ENCODE measurements at regions not wholly inside any gene's neighbourhood (a gene's known extent, or its start where the extent isn't known, plus 50 kb on each side); places are given as distances from the start of the nearest gene placed in this dataset.

GRCh38 chr13:37407156-37407555 lies 191.4 kb downstream of the POSTN start (continued):
- TF ChIP-seq, protein P1, sequence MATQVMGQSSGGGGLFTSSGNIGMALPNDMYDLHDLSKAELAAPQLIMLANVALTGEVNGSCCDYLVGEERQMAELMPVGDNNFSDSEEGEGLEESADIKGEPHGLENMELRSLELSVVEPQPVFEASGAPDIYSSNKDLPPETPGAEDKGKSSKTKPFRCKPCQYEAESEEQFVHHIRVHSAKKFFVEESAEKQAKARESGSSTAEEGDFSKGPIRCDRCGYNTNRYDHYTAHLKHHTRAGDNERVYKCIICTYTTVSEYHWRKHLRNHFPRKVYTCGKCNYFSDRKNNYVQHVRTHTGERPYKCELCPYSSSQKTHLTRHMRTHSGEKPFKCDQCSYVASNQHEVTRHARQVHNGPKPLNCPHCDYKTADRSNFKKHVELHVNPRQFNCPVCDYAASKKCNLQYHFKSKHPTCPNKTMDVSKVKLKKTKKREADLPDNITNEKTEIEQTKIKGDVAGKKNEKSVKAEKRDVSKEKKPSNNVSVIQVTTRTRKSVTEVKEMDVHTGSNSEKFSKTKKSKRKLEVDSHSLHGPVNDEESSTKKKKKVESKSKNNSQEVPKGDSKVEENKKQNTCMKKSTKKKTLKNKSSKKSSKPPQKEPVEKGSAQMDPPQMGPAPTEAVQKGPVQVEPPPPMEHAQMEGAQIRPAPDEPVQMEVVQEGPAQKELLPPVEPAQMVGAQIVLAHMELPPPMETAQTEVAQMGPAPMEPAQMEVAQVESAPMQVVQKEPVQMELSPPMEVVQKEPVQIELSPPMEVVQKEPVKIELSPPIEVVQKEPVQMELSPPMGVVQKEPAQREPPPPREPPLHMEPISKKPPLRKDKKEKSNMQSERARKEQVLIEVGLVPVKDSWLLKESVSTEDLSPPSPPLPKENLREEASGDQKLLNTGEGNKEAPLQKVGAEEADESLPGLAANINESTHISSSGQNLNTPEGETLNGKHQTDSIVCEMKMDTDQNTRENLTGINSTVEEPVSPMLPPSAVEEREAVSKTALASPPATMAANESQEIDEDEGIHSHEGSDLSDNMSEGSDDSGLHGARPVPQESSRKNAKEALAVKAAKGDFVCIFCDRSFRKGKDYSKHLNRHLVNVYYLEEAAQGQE (IDR thresholded peaks at IDR 0.05; ENCODE audit: unreplicated experiment), result no peak
- TF ChIP-seq JUNB (IDR thresholded peaks at IDR 0.05; ENCODE audit: unreplicated experiment) (no peak), NANOG (IDR thresholded peaks at IDR 0.05; ENCODE audit: borderline replicate concordance) (no peak), CTCF (conservative IDR thresholded peaks at IDR 0.05; ENCODE audit: low read depth in 2 of 2) (no peak), CREB1 (CRISPR knock-in tag; IDR thresholded peaks at IDR 0.05; ENCODE audit: low read depth) (no peak)
- TF ChIP-seq, protein P2, sequence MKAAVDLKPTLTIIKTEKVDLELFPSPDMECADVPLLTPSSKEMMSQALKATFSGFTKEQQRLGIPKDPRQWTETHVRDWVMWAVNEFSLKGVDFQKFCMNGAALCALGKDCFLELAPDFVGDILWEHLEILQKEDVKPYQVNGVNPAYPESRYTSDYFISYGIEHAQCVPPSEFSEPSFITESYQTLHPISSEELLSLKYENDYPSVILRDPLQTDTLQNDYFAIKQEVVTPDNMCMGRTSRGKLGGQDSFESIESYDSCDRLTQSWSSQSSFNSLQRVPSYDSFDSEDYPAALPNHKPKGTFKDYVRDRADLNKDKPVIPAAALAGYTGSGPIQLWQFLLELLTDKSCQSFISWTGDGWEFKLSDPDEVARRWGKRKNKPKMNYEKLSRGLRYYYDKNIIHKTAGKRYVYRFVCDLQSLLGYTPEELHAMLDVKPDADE (IDR thresholded peaks at IDR 0.05), result no peak

DNA sequence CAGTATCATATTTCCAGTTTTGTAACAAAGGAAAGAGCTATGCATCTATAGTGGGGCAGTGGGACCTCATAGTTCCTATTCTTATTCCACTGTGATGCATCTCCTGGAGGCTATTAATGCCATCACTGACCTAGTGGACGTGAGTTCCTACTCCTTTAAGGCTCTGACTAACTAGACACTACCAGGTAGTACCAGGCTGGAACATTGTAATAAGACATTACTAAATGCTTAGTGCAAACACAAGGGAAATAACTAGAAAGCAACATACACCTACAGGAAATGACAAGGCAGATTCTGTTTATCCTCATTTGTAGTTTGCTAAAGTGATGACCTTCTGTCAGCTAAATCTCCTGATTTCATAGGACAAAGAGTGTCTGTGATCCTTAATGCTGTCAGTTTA lies 192.5 kb downstream of the POSTN start:
- Histone ChIP-seq H4K20me1 (replicated peaks; ENCODE audit: insufficient read depth) (no peaks in the 10 kb centered on the region), H3K4me1 (ENCODE audit: insufficient read depth) (no peaks in the 10 kb centered on the region), H2AFZ (no peak overlapping the region), H3K79me2 (replicated peaks; ENCODE audit: insufficient read depth) (no peaks in the 10 kb centered on the region), H3K27ac (ENCODE audit: low read depth) (no peak overlapping the region), H3K9me2 (ENCODE audit: insufficient read depth) (peaks cover 3% of the 10 kb centered on the region), H3F3A (replicated peaks; ENCODE audit: low read depth) (no peaks in the 10 kb centered on the region), H3K36me3 (ENCODE audit: insufficient read depth) (no peaks in the 10 kb centered on the region), H3K4me3 (no peak overlapping the region), H3K4me2 (no peak overlapping the region), H3K27me3 (ENCODE audit: insufficient read depth) (no peaks in the 10 kb centered on the region)
- Mint-ChIP-seq H3K27ac (no peak overlapping the region), H3K4me1 (no peaks in the 10 kb centered on the region), H3K27me3 (ENCODE audit: insufficient read depth, low read depth, poor library complexity) (no peaks in the 10 kb centered on the region), H3K36me3 (ENCODE audit: low read depth) (no peaks in the 10 kb centered on the region), H3K4me3 (no peak overlapping the region), H3K9me3 (no peaks in the 10 kb centered on the region)
- ATAC-seq (no peak), DNase-seq (ENCODE audit: low spot score) (no peak)
- TF ChIP-seq CTCF (conservative IDR thresholded peaks at IDR 0.05; ENCODE audit: low read depth in 2 of 2), result no peak
- no peak for TF ChIP-seq ZNF462 (CRISPR knock-in tag; IDR thresholded peaks at IDR 0.05)
- no peak for TF ChIP-seq CREB1 (CRISPR knock-in tag; IDR thresholded peaks at IDR 0.05; ENCODE audit: low read depth)

All from GM23338 (cell line).